ENCODE measurements at regions not wholly inside any gene's neighbourhood (a gene's known extent, or its start where the extent isn't known, plus 50 kb on each side); places are given as distances from the start of the nearest gene placed in this dataset.

GRCh38 chrX:121782544-121782943 lies 735.1 kb downstream of the GLUD2 start:
- H3K4me1 Mint-ChIP-seq: no peaks in the 10 kb centered on the region
- no peak overlapping the region for H3K4me3 Mint-ChIP-seq
- CTCF ChIA-PET: no interaction called here
- Histone ChIP-seq H3K27me3 (ENCODE audit: insufficient read depth, low read length, poor library complexity, severe bottlenecking) (no peaks in the 10 kb centered on the region), H3K9me3 (ENCODE audit: low read length) (no peaks in the 10 kb centered on the region), H3K27ac (ENCODE audit: low read depth, low read length) (no peak overlapping the region), H3K4me3 (ENCODE audit: low read length) (no peak overlapping the region), H3K4me1 (ENCODE audit: insufficient read depth, low read length) (no peaks in the 10 kb centered on the region), H3K36me3 (ENCODE audit: insufficient read depth, low read length) (no peaks in the 10 kb centered on the region)
- H3K27me3 Mint-ChIP-seq: peaks cover 0 to 1% of the 10 kb centered on the region in 2 donors
- no peak for DNase-seq
- no peaks in the 10 kb centered on the region for H3K36me3 Mint-ChIP-seq
- POLR2A ChIA-PET: no interaction called here
- peaks cover 0 to 10% (median 2%) of the 10 kb centered on the region in 5 donors for H3K9me3 Mint-ChIP-seq
- no peak overlapping the region for H3K27ac Mint-ChIP-seq

GRCh38 chrX:121782976-121783375 lies 735.6 kb downstream of the GLUD2 start:
- Mint-ChIP-seq H3K27me3 (peaks cover 0 to 1% of the 10 kb centered on the region in 2 donors), H3K4me3 (no peak overlapping the region)

DNA sequence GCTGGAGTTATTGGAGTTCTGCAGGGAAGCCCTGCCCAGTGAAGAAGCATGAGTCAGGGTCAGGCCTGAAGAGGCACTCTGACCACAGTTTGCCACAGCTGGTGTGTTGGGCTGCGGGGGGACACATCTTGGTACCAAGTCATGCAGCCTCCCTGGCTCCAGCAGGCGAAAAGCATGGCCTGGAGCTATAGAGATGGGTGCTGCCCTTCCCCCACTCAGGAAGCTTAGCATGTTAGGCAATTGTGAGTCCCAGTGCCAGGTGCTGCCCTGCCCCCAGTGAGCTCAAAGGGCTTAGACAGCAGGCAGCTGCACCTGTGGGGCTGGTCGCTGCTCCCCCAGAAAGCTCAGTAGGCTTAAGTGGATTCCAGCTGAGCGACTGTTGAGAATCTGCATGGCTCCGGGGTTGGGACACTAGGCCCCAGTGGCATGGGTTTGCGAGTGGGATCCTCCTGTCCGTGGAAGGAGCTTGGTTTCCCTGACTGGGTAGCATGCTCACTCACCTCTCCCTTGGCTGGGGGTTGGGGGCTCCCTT lies 755.5 kb downstream of the GLUD2 start:
- H3K4me3 Mint-ChIP-seq: no peak overlapping the region
- no peaks in the 10 kb centered on the region for H3K4me1 ChIP-seq (ENCODE audit: insufficient read depth, low read length)
- ChIA-PET CTCF (no interaction called here), POLR2A (no interaction called here)
- H3K27me3 ChIP-seq (ENCODE audit: insufficient read depth, low read length, poor library complexity, severe bottlenecking): no peaks in the 10 kb centered on the region
- H3K27me3 Mint-ChIP-seq: no peaks in the 10 kb centered on the region
- no peak overlapping the region for H3K27ac ChIP-seq (ENCODE audit: low read depth, low read length)
- no peak overlapping the region for H3K27ac Mint-ChIP-seq
- no peak for DNase-seq
- H3K9me3 Mint-ChIP-seq: peaks cover 0 to 7% (median 0%) of the 10 kb centered on the region in 5 donors
- no peaks in the 10 kb centered on the region for H3K36me3 Mint-ChIP-seq
- H3K4me1 Mint-ChIP-seq: no peaks in the 10 kb centered on the region
- no peaks in the 10 kb centered on the region for H3K9me3 ChIP-seq (ENCODE audit: low read length)
- H3K4me3 ChIP-seq (ENCODE audit: low read length): no peak overlapping the region
- H3K36me3 ChIP-seq (ENCODE audit: insufficient read depth, low read length): no peaks in the 10 kb centered on the region

More at GRCh38 chrX:121782976-121783375, 735.6 kb downstream of the GLUD2 start:
- Mint-ChIP-seq H3K4me1 (no peaks in the 10 kb centered on the region), H3K27ac (no peak overlapping the region), H3K9me3 (peaks cover 0 to 10% (median 2%) of the 10 kb centered on the region in 5 donors), H3K36me3 (no peaks in the 10 kb centered on the region)
- POLR2A ChIA-PET: no interaction called here
- no peaks in the 10 kb centered on the region for H3K27me3 ChIP-seq (ENCODE audit: insufficient read depth, low read length, poor library complexity, severe bottlenecking)
- no peaks in the 10 kb centered on the region for H3K36me3 ChIP-seq (ENCODE audit: insufficient read depth, low read length)
- H3K4me1 ChIP-seq (ENCODE audit: insufficient read depth, low read length): no peaks in the 10 kb centered on the region
- H3K9me3 ChIP-seq (ENCODE audit: low read length): no peaks in the 10 kb centered on the region
- no peak overlapping the region for H3K27ac ChIP-seq (ENCODE audit: low read depth, low read length)
- DNase-seq: no peak
- no peak overlapping the region for H3K4me3 ChIP-seq (ENCODE audit: low read length)
- CTCF ChIA-PET: no interaction called here

DNA sequence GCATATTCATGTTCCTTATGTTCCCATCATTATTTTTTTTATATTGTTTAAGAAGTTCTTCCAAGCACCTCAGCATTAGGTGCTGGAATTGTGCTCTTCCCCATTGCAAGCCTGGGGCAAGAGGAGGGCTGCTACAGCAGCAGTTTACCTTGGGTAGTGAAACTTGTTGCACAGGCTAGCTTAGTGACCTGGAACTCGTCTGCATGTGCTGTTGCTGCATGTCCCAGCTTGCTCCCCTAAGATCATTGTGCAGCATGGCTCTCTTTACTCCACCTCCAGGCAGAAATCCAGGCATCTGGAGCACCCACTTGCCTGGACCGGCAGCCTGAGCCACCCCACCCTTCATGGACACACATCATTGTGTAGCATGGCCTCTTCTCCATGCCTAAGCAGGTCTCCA lies 776.0 kb downstream of the GLUD2 start:
- H3K4me1 ChIP-seq (ENCODE audit: insufficient read depth, low read length): no peaks in the 10 kb centered on the region
- H3K9me3 Mint-ChIP-seq: peaks cover 0 to 16% (median 0%) of the 10 kb centered on the region in 5 donors
- no peaks in the 10 kb centered on the region for H3K27me3 Mint-ChIP-seq
- ChIA-PET CTCF (no interaction called here), POLR2A (no interaction called here)
- no peak overlapping the region for H3K4me3 ChIP-seq (ENCODE audit: low read length)
- no peaks in the 10 kb centered on the region for H3K36me3 ChIP-seq (ENCODE audit: insufficient read depth, low read length)
- H3K27me3 ChIP-seq (ENCODE audit: insufficient read depth, low read length, poor library complexity, severe bottlenecking): no peaks in the 10 kb centered on the region
- no peaks in the 10 kb centered on the region for H3K9me3 ChIP-seq (ENCODE audit: low read length)
- no peak overlapping the region for H3K27ac ChIP-seq (ENCODE audit: low read depth, low read length)
- no peak overlapping the region for H3K4me3 Mint-ChIP-seq
- H3K36me3 Mint-ChIP-seq: no peaks in the 10 kb centered on the region
- H3K4me1 Mint-ChIP-seq: no peaks in the 10 kb centered on the region
- H3K27ac Mint-ChIP-seq: no peak overlapping the region
- DNase-seq: no peak

GRCh38 chrX:121831601-121832000 lies 784.2 kb downstream of the GLUD2 start:
- Mint-ChIP-seq H3K36me3 (peaks cover 0 to 2% (median 0%) of the 10 kb centered on the region in 3 donors), H3K4me1 (no peaks in the 10 kb centered on the region), H3K4me3 (no peak overlapping the region), H3K9me3 (no peaks in the 10 kb centered on the region), H3K27ac (no peak overlapping the region), H3K27me3 (no peaks in the 10 kb centered on the region)
- H3K4me3 ChIP-seq (ENCODE audit: low read length): no peak overlapping the region
- H3K27ac ChIP-seq (ENCODE audit: low read depth, low read length): no peak overlapping the region
- no peaks in the 10 kb centered on the region for H3K9me3 ChIP-seq (ENCODE audit: low read length)
- H3K36me3 ChIP-seq (ENCODE audit: insufficient read depth, low read length): no peaks in the 10 kb centered on the region
- CTCF ChIA-PET: no interaction called here
- DNase-seq: no peak
- POLR2A ChIA-PET: no interaction called here
- no peaks in the 10 kb centered on the region for H3K27me3 ChIP-seq (ENCODE audit: insufficient read depth, low read length, poor library complexity, severe bottlenecking)
- H3K4me1 ChIP-seq (ENCODE audit: insufficient read depth, low read length): no peaks in the 10 kb centered on the region

- Histone ChIP-seq H3K36me3 (ENCODE audit: insufficient read depth, low read length) (no peaks in the 10 kb centered on the region), H3K4me3 (ENCODE audit: low read length) (no peak overlapping the region), H3K27me3 (ENCODE audit: insufficient read depth, low read length, poor library complexity, severe bottlenecking) (no peaks in the 10 kb centered on the region), H3K4me1 (ENCODE audit: insufficient read depth, low read length) (no peaks in the 10 kb centered on the region), H3K27ac (ENCODE audit: low read depth, low read length) (no peak overlapping the region), H3K9me3 (ENCODE audit: low read length) (no peaks in the 10 kb centered on the region)
- Mint-ChIP-seq H3K36me3 (peaks cover 0 to 2% (median 0%) of the 10 kb centered on the region in 3 donors), H3K27ac (no peak overlapping the region), H3K4me1 (no peaks in the 10 kb centered on the region), H3K9me3 (no peaks in the 10 kb centered on the region), H3K27me3 (no peaks in the 10 kb centered on the region), H3K4me3 (no peak overlapping the region)
- DNase-seq: no peak
- ChIA-PET CTCF (no interaction called here), POLR2A (no interaction called here)
Measured at GRCh38 chrX:121832446-121832845, 785.0 kb downstream of the GLUD2 start.

- Histone ChIP-seq H3K27ac (ENCODE audit: low read depth, low read length) (no peak overlapping the region), H3K9me3 (ENCODE audit: low read length) (no peaks in the 10 kb centered on the region), H3K4me1 (ENCODE audit: insufficient read depth, low read length) (no peaks in the 10 kb centered on the region), H3K27me3 (ENCODE audit: insufficient read depth, low read length, poor library complexity, severe bottlenecking) (no peaks in the 10 kb centered on the region), H3K36me3 (ENCODE audit: insufficient read depth, low read length) (no peaks in the 10 kb centered on the region), H3K4me3 (ENCODE audit: low read length) (no peak overlapping the region)
- no peak overlapping the region for H3K27ac Mint-ChIP-seq
- no peak for DNase-seq
- H3K27me3 Mint-ChIP-seq: no peaks in the 10 kb centered on the region
- H3K36me3 Mint-ChIP-seq: peaks cover 0 to 2% (median 0%) of the 10 kb centered on the region in 3 donors
- ChIA-PET POLR2A (no interaction called here), CTCF (no interaction called here)
- no peaks in the 10 kb centered on the region for H3K9me3 Mint-ChIP-seq
- no peak overlapping the region for H3K4me3 Mint-ChIP-seq
- H3K4me1 Mint-ChIP-seq: no peaks in the 10 kb centered on the region
Measured at GRCh38 chrX:121836000-121836399, 788.6 kb downstream of the GLUD2 start.

DNA sequence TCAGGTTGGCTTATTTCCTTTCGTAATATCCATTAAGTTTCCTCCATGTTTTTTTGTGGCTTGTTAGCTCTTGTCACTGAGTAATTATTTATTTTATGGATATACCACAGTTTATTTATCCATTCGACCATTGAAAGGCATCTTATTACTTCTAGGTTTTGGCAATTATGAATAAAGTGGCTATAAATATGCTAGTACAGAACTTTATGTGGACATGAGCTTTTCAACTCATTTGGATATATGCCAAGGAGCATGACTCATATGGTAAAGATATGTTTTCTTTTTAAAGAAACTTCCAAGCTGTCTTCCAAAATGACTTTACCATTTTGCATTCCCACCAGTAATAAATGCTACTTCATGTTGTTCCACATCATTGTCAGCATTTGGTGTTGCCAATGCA lies 803.6 kb downstream of the GLUD2 start:
- Histone ChIP-seq H3K36me3 (ENCODE audit: insufficient read depth, low read length) (no peaks in the 10 kb centered on the region), H3K27me3 (ENCODE audit: insufficient read depth, low read length, poor library complexity, severe bottlenecking) (no peaks in the 10 kb centered on the region), H3K4me3 (ENCODE audit: low read length) (no peak overlapping the region), H3K27ac (ENCODE audit: low read depth, low read length) (no peak overlapping the region), H3K9me3 (ENCODE audit: low read length) (no peaks in the 10 kb centered on the region), H3K4me1 (ENCODE audit: insufficient read depth, low read length) (no peaks in the 10 kb centered on the region)
- peaks cover 0 to 5% of the 10 kb centered on the region in 2 donors for H3K27me3 Mint-ChIP-seq
- no peak for DNase-seq
- no peak overlapping the region for H3K27ac Mint-ChIP-seq
- no peaks in the 10 kb centered on the region for H3K4me1 Mint-ChIP-seq
- H3K9me3 Mint-ChIP-seq: peaks cover 0 to 4% (median 2%) of the 10 kb centered on the region in 5 donors
- H3K36me3 Mint-ChIP-seq: no peaks in the 10 kb centered on the region
- POLR2A ChIA-PET: no interaction called here
- CTCF ChIA-PET: no interaction called here
- no peak overlapping the region for H3K4me3 Mint-ChIP-seq
